ENCODE measurements at regions not wholly inside any gene's neighbourhood (a gene's known extent, or its start where the extent isn't known, plus 50 kb on each side); places are given as distances from the start of the nearest gene placed in this dataset.

GRCh38 chr5:57777174-57777581, 294.6 kb upstream of the ACTBL2 start:
- 100% methylated on average over 1 of the region's 1 CpG; no CpG with 5 or more reads in 1 of the 2 experiments for WGBS, 2 experiments (ENCODE audit: extremely low coverage in 1 of 2, insufficient coverage in 1 of 2, insufficient read length in 1 of 2, insufficient replicate concordance in 2 of 2, low coverage in 1 of 2, low lambda C conversion rate in 2 of 2, missing lambda C conversion rate in 1 of 2)
- Histone ChIP-seq H3K79me2 (ENCODE audit: control insufficient read depth in 1 of 2, insufficient read depth in 2 of 2, low read length in 2 of 2) (no peaks in the 10 kb centered on the region), H3K56ac (replicated peaks; ENCODE audit: insufficient read length, low read depth, low read length) (no peak overlapping the region), H2BK5ac (ENCODE audit: low read depth, low read length) (no peak overlapping the region), H4K8ac (ENCODE audit: extremely low read depth, insufficient read depth, low read length) (no peak overlapping the region), H2AK5ac (ENCODE audit: low read depth, low read length) (no peak overlapping the region), H3K4me1 (replicated peaks in 1 of 4; ENCODE audit: control insufficient read depth in 3 of 4, insufficient read depth in 4 of 4, low read length in 3 of 4) (no peaks in the 10 kb centered on the region), H2BK12ac (ENCODE audit: low read depth, low read length) (no peak overlapping the region), H2BK15ac (ENCODE audit: low read length) (no peak overlapping the region), H4K20me1 (replicated peaks in 1 of 2; ENCODE audit: control insufficient read depth in 1 of 2, insufficient read depth in 2 of 2, low read length in 2 of 2) (no peaks in the 10 kb centered on the region), H3K14ac (ENCODE audit: insufficient read length) (no peak overlapping the region), H3K27me3 (replicated peaks in 1 of 4; ENCODE audit: control insufficient read depth in 3 of 4, extremely low read depth in 1 of 4, insufficient read depth in 3 of 4, low read length in 3 of 4) (no peaks in the 10 kb centered on the region), H3K4ac (replicated peaks; ENCODE audit: insufficient read length, low read depth, low read length) (no peak overlapping the region), H2BK20ac (ENCODE audit: low read length) (no peak overlapping the region), H3K4me3 (ENCODE audit: extremely low read depth in 1 of 4, insufficient read depth in 2 of 4, low read depth in 3 of 4, low read length in 4 of 4) (no peak overlapping the region), H3K36me3 (ENCODE audit: control insufficient read depth in 2 of 4, insufficient read depth in 4 of 4, low read length in 3 of 4) (no peaks in the 10 kb centered on the region), H3K79me1 (ENCODE audit: low read depth, low read length) (no peaks in the 10 kb centered on the region), H4K91ac (replicated peaks; ENCODE audit: insufficient read length, low read length) (no peak overlapping the region), H3K23ac (ENCODE audit: insufficient read length) (no peak overlapping the region), H4K5ac (ENCODE audit: insufficient read length, low read depth, low read length) (no peak overlapping the region), H3K18ac (ENCODE audit: extremely low read depth, low read length) (no peak overlapping the region), H3K9me3 (ENCODE audit: insufficient read depth in 2 of 2, low read depth in 1 of 2, low read length in 1 of 2) (no peaks in the 10 kb centered on the region), H3K4me2 (ENCODE audit: insufficient read depth in 1 of 2, low read depth in 2 of 2, low read length in 2 of 2) (no peak overlapping the region), H2BK120ac (replicated peaks; ENCODE audit: low read depth, low read length) (no peak overlapping the region), H2AFZ (ENCODE audit: low read length) (no peak overlapping the region), H3K9ac (replicated peaks in 1 of 4; ENCODE audit: extremely low read depth in 1 of 4, low read depth in 3 of 4, low read length in 3 of 4) (no peak overlapping the region), H3K23me2 (ENCODE audit: low read depth, low read length) (no peaks in the 10 kb centered on the region), H3K27ac (ENCODE audit: low read depth, low read length) (no peak overlapping the region)
- ChIA-PET POLR2A (ENCODE audit: partially characterized antibody) (interaction anchor here (1.1 kb wide), 1 partner anchor 683 kb away, joined by 3 read pairs; the partner anchor contains the start of gene PLK2), CTCF (ENCODE audit: partially characterized antibody) (interaction anchor here (0.6 to 6.3 kb wide), 8 partner anchors 11 to 683 kb away, joined by 3 to 86 read pairs (median 4); partner anchors contain the start of gene PLK2)
- DNase-seq (ENCODE audit: low read depth in 1 of 2, low spot score in 2 of 2) = no peak
- no peak for FAIRE-seq
- no peak for TF ChIP-seq YY1 (IDR thresholded peaks at IDR 0.05; ENCODE audit: low read depth, low read length)
- TF ChIP-seq POLR2A (IDR thresholded peaks at IDR 0.05; ENCODE audit: control extremely low read depth in 1 of 2, low read depth in 2 of 2, low read length in 2 of 2) = no peak
- no peak for TF ChIP-seq TAF1 (IDR thresholded peaks at IDR 0.05; ENCODE audit: low read depth, low read length)
- TF ChIP-seq, protein P1, sequence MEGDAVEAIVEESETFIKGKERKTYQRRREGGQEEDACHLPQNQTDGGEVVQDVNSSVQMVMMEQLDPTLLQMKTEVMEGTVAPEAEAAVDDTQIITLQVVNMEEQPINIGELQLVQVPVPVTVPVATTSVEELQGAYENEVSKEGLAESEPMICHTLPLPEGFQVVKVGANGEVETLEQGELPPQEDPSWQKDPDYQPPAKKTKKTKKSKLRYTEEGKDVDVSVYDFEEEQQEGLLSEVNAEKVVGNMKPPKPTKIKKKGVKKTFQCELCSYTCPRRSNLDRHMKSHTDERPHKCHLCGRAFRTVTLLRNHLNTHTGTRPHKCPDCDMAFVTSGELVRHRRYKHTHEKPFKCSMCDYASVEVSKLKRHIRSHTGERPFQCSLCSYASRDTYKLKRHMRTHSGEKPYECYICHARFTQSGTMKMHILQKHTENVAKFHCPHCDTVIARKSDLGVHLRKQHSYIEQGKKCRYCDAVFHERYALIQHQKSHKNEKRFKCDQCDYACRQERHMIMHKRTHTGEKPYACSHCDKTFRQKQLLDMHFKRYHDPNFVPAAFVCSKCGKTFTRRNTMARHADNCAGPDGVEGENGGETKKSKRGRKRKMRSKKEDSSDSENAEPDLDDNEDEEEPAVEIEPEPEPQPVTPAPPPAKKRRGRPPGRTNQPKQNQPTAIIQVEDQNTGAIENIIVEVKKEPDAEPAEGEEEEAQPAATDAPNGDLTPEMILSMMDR (IDR thresholded peaks at IDR 0.05; ENCODE audit: control extremely low read depth in 1 of 3, insufficient read depth in 1 of 3, low read depth in 1 of 3, low read length in 3 of 3) = no peak
- TF ChIP-seq EGR1 (IDR thresholded peaks at IDR 0.05; ENCODE audit: borderline replicate concordance, low read depth, low read length) = no peak
- no peak for TF ChIP-seq SP2 (IDR thresholded peaks at IDR 0.05; ENCODE audit: low read length)
- no peak for TF ChIP-seq RBBP5 (IDR thresholded peaks at IDR 0.05; ENCODE audit: borderline replicate concordance, low read depth, low read length)
- TF ChIP-seq TCF12 (IDR thresholded peaks at IDR 0.05; ENCODE audit: low read depth, low read length) = no peak
- TF ChIP-seq RNF2 (IDR thresholded peaks at IDR 0.05; ENCODE audit: borderline replicate concordance, low read depth, low read length, missing control alignments, poor library complexity, severe bottlenecking) = no peak
- TF ChIP-seq MAX (IDR thresholded peaks at IDR 0.05) = no peak
- no peak for TF ChIP-seq SIRT6 (IDR thresholded peaks at IDR 0.05; ENCODE audit: low read length)
- TF ChIP-seq KDM4A (IDR thresholded peaks at IDR 0.05; ENCODE audit: low read depth, low read length, severe bottlenecking) = no peak
- TF ChIP-seq KDM5A (IDR thresholded peaks at IDR 0.05; ENCODE audit: low read length) = no peak

Measured in H1 (cell line).